ENCODE measurements at regions not wholly inside any gene's neighbourhood (a gene's known extent, or its start where the extent isn't known, plus 50 kb on each side); places are given as distances from the start of the nearest gene placed in this dataset.

DNA sequence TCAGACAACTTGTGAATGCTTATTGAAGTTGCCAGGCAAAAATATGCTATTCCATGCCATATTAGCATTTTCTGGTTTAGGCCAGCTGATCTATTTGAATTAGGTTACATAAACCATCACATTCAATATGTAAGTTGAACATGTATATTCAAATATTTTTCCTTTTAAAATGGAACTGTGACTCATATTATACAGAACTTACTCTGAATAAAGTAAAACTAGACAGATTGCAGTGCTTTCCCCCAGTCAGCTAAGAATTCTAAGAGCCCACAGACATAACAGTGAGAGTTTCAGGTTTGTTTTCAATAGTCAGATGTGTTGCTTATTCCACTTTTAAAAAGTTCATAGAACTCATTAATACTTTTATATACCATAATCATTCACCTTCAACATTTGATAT lies 119.8 kb downstream of the MGST1 start:
- H3K4me1 ChIP-seq (ENCODE audit: control insufficient read depth, insufficient read depth, low read length) = no peaks in the 10 kb centered on the region
- H3K9me3 ChIP-seq (ENCODE audit: control insufficient read depth, insufficient read depth, low read length) = no peaks in the 10 kb centered on the region
- no peaks in the 10 kb centered on the region for H3K27me3 ChIP-seq (ENCODE audit: control insufficient read depth, insufficient read depth, low read length)
- no peak overlapping the region for H3K27ac ChIP-seq (ENCODE audit: low read length)
- no peaks in the 10 kb centered on the region for H3K36me3 ChIP-seq (ENCODE audit: control insufficient read depth, insufficient read depth, low read length)
- no peak for DNase-seq (ENCODE audit: low read depth, low spot score)
- H3K4me3 ChIP-seq (ENCODE audit: low read length) = no peak overlapping the region

- Histone ChIP-seq H3K36me3 (ENCODE audit: control insufficient read depth, insufficient read depth, low read length) (no peaks in the 10 kb centered on the region), H3K9me3 (ENCODE audit: control insufficient read depth, insufficient read depth, low read length) (no peaks in the 10 kb centered on the region), H3K27me3 (ENCODE audit: control insufficient read depth, insufficient read depth, low read length) (no peaks in the 10 kb centered on the region), H3K4me1 (ENCODE audit: control insufficient read depth, insufficient read depth, low read length) (no peaks in the 10 kb centered on the region), H3K4me3 (ENCODE audit: low read length) (no peak overlapping the region), H3K27ac (ENCODE audit: low read length) (no peak overlapping the region)
- DNase-seq (ENCODE audit: low read depth, low spot score) = no peak
- WGBS (ENCODE audit: insufficient coverage, insufficient read length) = no CpG with 5 or more reads among the region's 3 CpGs
Measured at GRCh38 chr12:16472631-16473030, 125.2 kb downstream of the MGST1 start.

- no CpG with 5 or more reads among the region's 5 CpGs for WGBS (ENCODE audit: insufficient coverage, insufficient read length)
Measured at GRCh38 chr12:16473610-16474326, 126.3 kb downstream of the MGST1 start.

GRCh38 chr12:16474801-16475200 lies 127.4 kb downstream of the MGST1 start:
- no peaks in the 10 kb centered on the region for H3K36me3 ChIP-seq (ENCODE audit: control insufficient read depth, insufficient read depth, low read length)
- no CpG with 5 or more reads among the region's 2 CpGs for WGBS (ENCODE audit: insufficient coverage, insufficient read length)
- H3K4me1 ChIP-seq (ENCODE audit: control insufficient read depth, insufficient read depth, low read length) = no peaks in the 10 kb centered on the region
- H3K9me3 ChIP-seq (ENCODE audit: control insufficient read depth, insufficient read depth, low read length) = no peaks in the 10 kb centered on the region
- H3K27ac ChIP-seq (ENCODE audit: low read length) = no peak overlapping the region
- H3K4me3 ChIP-seq (ENCODE audit: low read length) = no peak overlapping the region
- DNase-seq (ENCODE audit: low read depth, low spot score) = no peak
- H3K27me3 ChIP-seq (ENCODE audit: control insufficient read depth, insufficient read depth, low read length) = no peaks in the 10 kb centered on the region

More at GRCh38 chr12:16473610-16474326, 126.3 kb downstream of the MGST1 start:
- no peak for DNase-seq (ENCODE audit: low read depth, low spot score)
- no peaks in the 10 kb centered on the region for H3K27me3 ChIP-seq (ENCODE audit: control insufficient read depth, insufficient read depth, low read length)
- H3K36me3 ChIP-seq (ENCODE audit: control insufficient read depth, insufficient read depth, low read length) = no peaks in the 10 kb centered on the region
- H3K4me1 ChIP-seq (ENCODE audit: control insufficient read depth, insufficient read depth, low read length) = no peaks in the 10 kb centered on the region
- no peak overlapping the region for H3K4me3 ChIP-seq (ENCODE audit: low read length)
- no peaks in the 10 kb centered on the region for H3K9me3 ChIP-seq (ENCODE audit: control insufficient read depth, insufficient read depth, low read length)
- no peak overlapping the region for H3K27ac ChIP-seq (ENCODE audit: low read length)

DNA sequence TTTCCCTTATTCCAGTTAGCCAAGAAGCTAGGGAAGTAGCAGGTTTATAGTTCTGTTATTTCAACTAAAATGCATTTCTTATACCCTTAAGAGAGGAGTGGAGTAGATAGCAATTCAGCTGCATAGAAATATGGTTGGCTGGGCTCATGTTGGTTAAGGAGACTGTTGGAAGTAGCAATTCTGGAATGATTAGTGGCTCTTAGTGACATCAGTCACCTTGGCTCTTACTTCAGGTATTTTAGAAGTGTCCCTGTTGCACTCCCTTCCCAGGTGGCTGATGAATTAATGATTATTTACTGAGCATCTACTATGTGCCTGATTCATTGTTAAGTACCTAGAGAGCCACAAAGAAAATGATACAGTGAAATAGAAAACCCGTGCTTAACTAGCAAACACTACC lies 128.1 kb downstream of the MGST1 start:
- no CpG with 5 or more reads among the region's 1 CpG for WGBS (ENCODE audit: insufficient coverage, insufficient read length)

DNA sequence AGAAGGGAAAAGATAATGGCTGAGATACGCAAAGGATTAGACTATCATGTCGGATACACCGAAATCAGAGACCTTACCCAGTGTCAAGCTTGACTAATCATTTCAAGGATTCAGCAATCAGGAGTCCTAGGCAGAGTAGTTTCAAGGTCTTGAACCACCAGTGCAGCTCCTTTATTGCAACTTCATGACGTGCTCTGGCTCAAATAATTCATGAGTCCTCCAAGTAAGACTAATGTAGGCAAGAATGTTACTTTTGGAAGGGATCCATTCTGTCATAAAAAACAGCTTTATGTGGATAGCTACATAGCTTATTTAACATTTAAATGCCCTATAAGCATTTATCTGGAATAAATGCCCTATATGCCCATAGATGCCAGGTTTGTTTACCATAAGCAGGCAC lies 123.2 kb downstream of the LMO3 start:
- Histone ChIP-seq H3K27me3 (ENCODE audit: control insufficient read depth, insufficient read depth, low read length) (no peaks in the 10 kb centered on the region), H3K9me3 (ENCODE audit: control insufficient read depth, insufficient read depth, low read length) (no peaks in the 10 kb centered on the region; the same call in 1 of the 2 replicates), H3K4me1 (ENCODE audit: control insufficient read depth, insufficient read depth, low read length) (no peaks in the 10 kb centered on the region), H3K27ac (ENCODE audit: low read length) (no peak overlapping the region), H3K36me3 (ENCODE audit: control insufficient read depth, insufficient read depth, low read length) (no peaks in the 10 kb centered on the region), H3K4me3 (ENCODE audit: low read length) (no peak overlapping the region)
- DNase-seq (ENCODE audit: low read depth, low spot score) = no peak
- WGBS (ENCODE audit: insufficient coverage, insufficient read length) = no CpG with 5 or more reads among the region's 4 CpGs

More for the DNA sequence above, 128.1 kb downstream of the MGST1 start:
- H3K4me1 ChIP-seq (ENCODE audit: control insufficient read depth, insufficient read depth, low read length) = no peaks in the 10 kb centered on the region
- H3K27me3 ChIP-seq (ENCODE audit: control insufficient read depth, insufficient read depth, low read length) = no peaks in the 10 kb centered on the region
- no peaks in the 10 kb centered on the region for H3K9me3 ChIP-seq (ENCODE audit: control insufficient read depth, insufficient read depth, low read length)
- DNase-seq (ENCODE audit: low read depth, low spot score) = no peak
- no peaks in the 10 kb centered on the region for H3K36me3 ChIP-seq (ENCODE audit: control insufficient read depth, insufficient read depth, low read length)
- H3K27ac ChIP-seq (ENCODE audit: low read length) = no peak overlapping the region
- H3K4me3 ChIP-seq (ENCODE audit: low read length) = no peak overlapping the region

DNA sequence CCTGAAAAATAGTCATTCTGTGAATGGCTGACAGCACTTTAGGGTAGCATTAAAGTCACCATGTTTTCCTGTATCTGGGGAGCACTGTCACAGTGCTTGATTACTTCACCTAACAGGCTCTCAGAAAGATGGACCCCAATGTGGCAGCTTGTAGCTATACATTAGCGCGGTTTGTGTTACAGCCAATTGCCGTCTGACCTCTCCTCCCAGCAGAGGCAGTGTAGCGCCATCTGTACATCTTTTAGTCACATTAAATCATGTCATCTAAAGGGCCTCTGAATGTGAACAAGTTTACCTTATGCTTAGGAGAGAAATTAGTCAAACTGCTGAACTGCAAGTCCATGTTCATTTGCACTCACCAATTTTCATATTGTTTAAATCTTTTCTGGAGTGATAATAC lies 113.7 kb downstream of the LMO3 start:
- Histone ChIP-seq H3K27ac (ENCODE audit: low read length) (no peak overlapping the region), H3K27me3 (ENCODE audit: control insufficient read depth, insufficient read depth, low read length) (no peaks in the 10 kb centered on the region), H3K4me3 (ENCODE audit: low read length) (no peak overlapping the region), H3K4me1 (ENCODE audit: control insufficient read depth, insufficient read depth, low read length) (no peaks in the 10 kb centered on the region), H3K9me3 (ENCODE audit: control insufficient read depth, insufficient read depth, low read length) (no peaks in the 10 kb centered on the region), H3K36me3 (ENCODE audit: control insufficient read depth, insufficient read depth, low read length) (no peaks in the 10 kb centered on the region)
- WGBS (ENCODE audit: insufficient coverage, insufficient read length) = no CpG with 5 or more reads among the region's 4 CpGs
- DNase-seq (ENCODE audit: low read depth, low spot score) = no peak

DNA sequence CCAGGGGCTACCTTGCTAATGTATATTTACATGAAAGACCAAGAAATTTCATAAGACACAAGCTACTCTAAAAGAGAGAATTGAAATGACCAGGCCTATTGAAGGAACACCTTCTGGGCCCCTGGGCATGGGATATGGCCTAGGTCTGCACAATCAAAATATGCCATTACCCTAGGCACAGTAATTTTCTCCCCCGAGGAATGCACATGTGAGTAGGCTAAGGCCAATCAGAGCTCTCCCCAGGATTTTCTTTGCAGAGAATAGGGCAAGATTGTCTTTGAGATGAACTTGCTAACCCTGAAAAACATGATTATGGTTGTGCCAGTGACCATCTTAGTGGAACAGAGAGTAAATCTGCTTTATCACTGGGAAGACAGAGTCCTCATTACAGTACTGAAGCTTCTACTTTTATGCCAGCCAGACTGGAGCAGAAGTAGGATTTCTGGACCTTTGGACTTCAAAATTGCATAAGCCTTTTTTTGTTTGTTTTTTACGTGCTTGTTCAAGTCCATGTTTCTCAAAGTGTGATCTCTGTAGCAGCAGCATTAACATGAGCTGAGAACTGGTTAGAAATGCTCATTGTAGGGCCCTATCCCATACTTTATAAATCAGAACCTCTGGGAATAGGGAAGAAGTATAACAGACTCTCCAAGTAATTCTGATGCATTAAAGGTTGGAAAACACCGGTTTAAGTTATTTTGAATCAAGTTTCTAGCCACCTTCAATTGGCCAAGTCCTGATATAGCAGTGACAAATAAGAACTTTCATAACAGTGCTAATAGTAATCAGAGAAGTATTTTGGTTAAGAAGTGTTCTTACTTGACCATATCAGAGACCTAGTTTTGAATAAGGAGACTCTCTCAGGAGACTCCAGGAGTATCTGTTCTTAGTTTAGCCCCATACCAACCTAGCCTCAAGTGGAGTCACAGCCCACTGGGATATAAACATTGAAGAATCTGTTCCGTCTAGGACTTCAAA lies 112.9 kb downstream of the LMO3 start:
- H3K27me3 ChIP-seq (ENCODE audit: control insufficient read depth, insufficient read depth, low read length) = no peaks in the 10 kb centered on the region
- no CpG with 5 or more reads among the region's 4 CpGs for WGBS (ENCODE audit: insufficient coverage, insufficient read length)
- DNase-seq (ENCODE audit: low read depth, low spot score) = no peak
- H3K4me1 ChIP-seq (ENCODE audit: control insufficient read depth, insufficient read depth, low read length) = no peaks in the 10 kb centered on the region
- H3K36me3 ChIP-seq (ENCODE audit: control insufficient read depth, insufficient read depth, low read length) = no peaks in the 10 kb centered on the region
- H3K9me3 ChIP-seq (ENCODE audit: control insufficient read depth, insufficient read depth, low read length) = no peaks in the 10 kb centered on the region
- H3K27ac ChIP-seq (ENCODE audit: low read length) = no peak overlapping the region
- H3K4me3 ChIP-seq (ENCODE audit: low read length) = no peak overlapping the region

DNA sequence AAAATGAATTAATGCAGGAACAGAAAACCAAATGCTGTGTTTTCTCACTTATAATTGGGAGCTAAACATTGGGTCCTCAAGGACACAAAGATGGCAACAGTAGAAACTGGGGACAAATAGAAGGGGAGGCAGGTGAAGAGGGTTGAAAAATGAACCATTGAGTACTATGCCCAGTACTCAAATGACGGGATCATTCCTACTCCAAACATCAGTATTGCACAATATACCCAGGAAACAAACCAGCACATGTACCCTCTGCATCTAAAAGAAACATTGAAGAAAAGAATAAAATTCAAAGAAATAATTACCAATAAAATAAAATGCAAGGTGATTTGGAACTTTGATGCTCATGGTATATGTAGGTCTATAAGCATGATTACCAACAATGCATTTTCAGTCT lies 110.8 kb downstream of the LMO3 start:
- no peaks in the 10 kb centered on the region for H3K4me1 ChIP-seq (ENCODE audit: control insufficient read depth, insufficient read depth, low read length)
- no peaks in the 10 kb centered on the region for H3K36me3 ChIP-seq (ENCODE audit: control insufficient read depth, insufficient read depth, low read length)
- no peaks in the 10 kb centered on the region for H3K27me3 ChIP-seq (ENCODE audit: control insufficient read depth, insufficient read depth, low read length)
- no peak overlapping the region for H3K4me3 ChIP-seq (ENCODE audit: low read length)
- no peak overlapping the region for H3K27ac ChIP-seq (ENCODE audit: low read length)
- WGBS (ENCODE audit: insufficient coverage, insufficient read length) = no CpG with 5 or more reads among the region's 1 CpG
- H3K9me3 ChIP-seq (ENCODE audit: control insufficient read depth, insufficient read depth, low read length) = no peaks in the 10 kb centered on the region
- DNase-seq (ENCODE audit: low read depth, low spot score) = no peak

All from iPS DF 6.9 (cell line).